DMS53 treated with DMSO at 0.1 percent for 48 hours (cell line): ENCODE measurements at regions not wholly inside any gene's neighbourhood (a gene's known extent, or its start where the extent isn't known, plus 50 kb on each side); places are given as distances from the start of the nearest gene placed in this dataset.
"Not testable (repeated sequence)": the region's sequence is repeated elsewhere in the genome, so short reads cannot be mapped to it uniquely, and the experiment has no call there.

Experiments
- DNase-seq: peaks from one replicate; lab custom pipeline; 2025; ENCODE audit not compliant: unreplicated experiment; lab: John Stamatoyannopoulos, UW

GRCh38 chr6:120272038-120272437, 922.5 kb upstream of the MAN1A1 start:
- DNase-seq: no peak

- DNase-seq: not testable (repeated sequence)
These were observed 918.7 kb upstream of the MAN1A1 start for GRCh38 chr6:120268256-120268655.

GRCh38 chr6:120262354-120262753, 912.8 kb upstream of the MAN1A1 start:
- DNase-seq: no peak

- DNase-seq: no peak
These were observed 911.1 kb upstream of the MAN1A1 start for GRCh38 chr6:120260636-120261035.

GRCh38 chr6:120254651-120255050, 905.1 kb upstream of the MAN1A1 start:
- no peak for DNase-seq

GRCh38 chr6:120248451-120248850, 898.9 kb upstream of the MAN1A1 start:
- no peak for DNase-seq

GRCh38 chr6:120237221-120237620, 887.7 kb upstream of the MAN1A1 start:
- no peak for DNase-seq

GRCh38 chr6:120230008-120230407, 880.4 kb upstream of the MAN1A1 start:
- DNase-seq: no peak

GRCh38 chr6:120228297-120228696, 878.7 kb upstream of the MAN1A1 start:
- no peak for DNase-seq

GRCh38 chr6:120219339-120219738, 869.8 kb upstream of the MAN1A1 start:
- no peak for DNase-seq

GRCh38 chr6:120214088-120214499, 864.5 kb upstream of the MAN1A1 start:
- DNase-seq: no peak

- DNase-seq: no peak
These were observed 862.6 kb upstream of the MAN1A1 start for GRCh38 chr6:120211955-120212792.

- DNase-seq: no peak
These were observed 853.3 kb upstream of the MAN1A1 start for GRCh38 chr6:120202878-120203277.

- no peak for DNase-seq
These were observed 851.3 kb upstream of the MAN1A1 start for GRCh38 chr6:120200853-120201252.

- no peak for DNase-seq
These were observed 848.5 kb upstream of the MAN1A1 start for GRCh38 chr6:120198033-120198432.

- DNase-seq: no peak
These were observed 836.5 kb upstream of the MAN1A1 start for GRCh38 chr6:120186080-120186479.

GRCh38 chr6:120173250-120173649, 823.7 kb upstream of the MAN1A1 start:
- no peak for DNase-seq

- no peak for DNase-seq
These were observed 815.0 kb upstream of the MAN1A1 start for GRCh38 chr6:120164531-120164930.

- DNase-seq: no peak
These were observed 808.3 kb upstream of the MAN1A1 start for GRCh38 chr6:120157873-120158272.

- DNase-seq: no peak
These were observed 797.7 kb upstream of the MAN1A1 start for GRCh38 chr6:120147071-120147871.

GRCh38 chr6:120141601-120142000, 792.0 kb upstream of the MAN1A1 start:
- DNase-seq: no peak

GRCh38 chr6:120137492-120137891, 787.9 kb upstream of the MAN1A1 start:
- DNase-seq: no peak
